Activated CD8-positive, alpha-beta memory T cell treated with anti-CD3 and anti-CD28 coated beads for 36 hours (primary cell): ENCODE measurements at regions not wholly inside any gene's neighbourhood (a gene's known extent, or its start where the extent isn't known, plus 50 kb on each side); places are given as distances from the start of the nearest gene placed in this dataset.
"Not testable (repeated sequence)": the region's sequence is repeated elsewhere in the genome, so short reads cannot be mapped to it uniquely, and the experiment has no call there.

Experiments
- CTCF ChIA-PET: fragments of 350-600 bp; sonication (Branson Sonifier 250); formaldehyde crosslinking; loops from one replicate; lab custom pipeline; 2021; ENCODE audit warnings: antibody characterized with exemption; lab: Charles Lee
- POLR2A ChIA-PET: fragments of 350-600 bp; sonication (Branson Sonifier 250); formaldehyde crosslinking; loops from one replicate; lab custom pipeline; 2021; ENCODE audit warnings: antibody characterized with exemption; lab: Charles Lee

- POLR2A ChIA-PET, result no interaction called here
- CTCF ChIA-PET, result no interaction called here
Observed at GRCh38 chr2:7094231-7094741, 177.1 kb downstream of the RNF144A start.

- ChIA-PET CTCF (interaction anchor here (0.7 to 1.6 kb wide), 6 partner anchors 9 to 1590 kb away, joined by 3 to 6 read pairs (median 4); no protein-coding TSS in a partner anchor), POLR2A (no interaction called here)
Observed at GRCh38 chr2:7096726-7097352, 179.6 kb downstream of the RNF144A start.

DNA sequence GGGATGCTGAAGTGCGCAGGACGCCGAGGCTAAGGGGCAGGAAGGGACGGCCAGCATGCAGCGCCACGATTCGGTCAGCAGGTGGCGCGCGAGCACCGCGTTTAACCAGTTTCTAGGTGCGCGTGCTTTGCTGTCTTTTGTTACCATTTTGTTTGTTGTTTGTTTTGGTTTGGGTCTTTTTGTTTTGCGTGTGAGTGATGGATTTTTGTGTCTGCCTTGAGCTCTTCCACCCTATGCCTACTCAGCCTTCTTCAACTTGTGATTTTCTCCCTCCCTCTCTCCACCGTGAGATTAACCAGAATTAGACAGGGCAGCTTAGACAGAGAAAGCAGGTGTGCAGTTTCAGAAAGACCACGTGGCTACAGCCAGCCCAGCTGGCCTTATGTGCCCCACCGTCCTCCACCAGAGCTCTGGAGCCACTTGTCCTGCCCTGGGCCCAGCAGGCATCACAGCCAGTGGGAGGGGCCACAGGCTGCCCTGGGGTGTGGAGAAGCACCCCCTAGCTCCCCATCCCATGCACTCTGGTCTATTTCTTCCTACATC, 180.2 kb downstream of the RNF144A start:
- POLR2A ChIA-PET, result no interaction called here
- CTCF ChIA-PET, result interaction anchor here (0.7 to 1.6 kb wide), 6 partner anchors 9 to 1590 kb away, joined by 3 to 6 read pairs (median 4); no protein-coding TSS in a partner anchor

- CTCF ChIA-PET, result no interaction called here
- POLR2A ChIA-PET, result no interaction called here
Observed at GRCh38 chr2:7098816-7099215, 181.6 kb downstream of the RNF144A start.

- POLR2A ChIA-PET, CTCF ChIA-PET: not testable (repeated sequence)
Observed at GRCh38 chr2:7099687-7100086, 182.5 kb downstream of the RNF144A start.

- CTCF ChIA-PET, result no interaction called here
- POLR2A ChIA-PET, result no interaction called here
Observed at GRCh38 chr2:7102826-7103225, 185.6 kb downstream of the RNF144A start.

GRCh38 chr2:7108792-7109532, 191.8 kb downstream of the RNF144A start:
- POLR2A ChIA-PET, result no interaction called here
- CTCF ChIA-PET, result no interaction called here

- ChIA-PET POLR2A (no interaction called here), CTCF (no interaction called here)
Observed at GRCh38 chr2:7109533-7109885, 192.3 kb downstream of the RNF144A start.

GRCh38 chr2:7111626-7112025, 194.4 kb downstream of the RNF144A start:
- CTCF ChIA-PET, result no interaction called here
- POLR2A ChIA-PET, result no interaction called here

GRCh38 chr2:7115364-7115763, 198.2 kb downstream of the RNF144A start:
- ChIA-PET POLR2A (no interaction called here), CTCF (no interaction called here)

DNA sequence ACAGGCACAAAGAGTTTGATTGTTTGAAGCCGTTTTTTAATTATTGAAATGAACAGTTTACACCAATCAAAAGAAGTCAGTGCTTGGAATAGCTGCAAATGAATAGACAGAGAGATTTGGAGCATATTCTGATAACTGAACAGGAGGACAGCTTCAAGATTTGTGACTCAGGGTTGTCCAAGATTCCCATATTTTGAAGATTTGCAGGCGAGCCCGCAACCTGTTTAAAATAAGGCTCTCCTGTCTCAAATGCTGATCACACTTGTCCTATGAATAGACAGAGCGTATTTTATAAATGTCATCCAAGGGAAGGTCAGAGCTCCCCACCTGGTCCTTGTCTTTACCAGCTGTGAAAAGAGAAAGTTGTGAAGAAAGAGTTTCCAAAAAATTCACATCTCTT, 198.7 kb downstream of the RNF144A start:
- POLR2A ChIA-PET, result no interaction called here
- CTCF ChIA-PET, result no interaction called here

DNA sequence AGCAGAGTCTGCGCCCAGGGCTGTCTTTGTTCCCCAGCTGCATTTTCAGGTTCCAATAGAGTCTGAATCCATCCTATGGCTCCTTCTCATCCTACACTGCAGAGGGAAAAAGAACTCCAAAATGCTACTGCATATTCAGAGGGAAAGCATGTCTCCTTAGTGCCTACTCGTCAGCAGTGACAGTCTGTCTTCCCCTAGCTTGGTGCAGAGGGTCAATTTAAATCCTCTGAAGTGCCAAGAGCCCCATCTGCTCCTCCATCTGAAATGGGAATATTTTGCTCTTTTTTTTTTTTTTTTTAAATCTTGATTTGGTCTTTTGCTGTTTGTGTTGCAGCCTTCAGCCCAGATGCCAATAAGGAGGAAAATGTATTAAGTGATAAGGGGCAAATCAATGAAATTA, 199.3 kb downstream of the RNF144A start:
- ChIA-PET CTCF (no interaction called here), POLR2A (no interaction called here)

DNA sequence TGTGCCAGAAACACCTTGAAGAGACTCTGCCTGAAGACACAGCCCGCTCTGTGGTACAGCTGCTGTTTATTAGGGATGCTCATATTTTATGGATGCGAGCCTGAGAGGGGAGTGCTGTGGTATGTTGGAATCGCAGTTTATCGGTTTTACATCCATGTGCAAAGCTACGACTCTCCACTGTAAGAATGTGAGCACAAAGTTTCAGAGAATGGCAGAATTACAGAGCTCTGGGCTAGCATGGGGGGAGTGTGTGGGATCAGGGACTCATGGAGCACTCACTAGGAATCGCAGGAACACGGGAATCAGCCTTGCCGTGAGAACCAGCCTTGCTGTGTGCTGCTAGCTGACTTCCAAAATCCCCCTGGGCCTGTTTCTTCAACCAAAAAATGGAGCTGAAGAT, 199.9 kb downstream of the RNF144A start:
- ChIA-PET CTCF (no interaction called here), POLR2A (no interaction called here)

GRCh38 chr2:7118606-7119131, 201.5 kb downstream of the RNF144A start:
- ChIA-PET CTCF (no interaction called here), POLR2A (no interaction called here)

- ChIA-PET CTCF (no interaction called here), POLR2A (no interaction called here)
Observed at GRCh38 chr2:7119132-7119835, 202.1 kb downstream of the RNF144A start.

- CTCF ChIA-PET, result no interaction called here
- POLR2A ChIA-PET, result no interaction called here
Observed at GRCh38 chr2:7121851-7122250, 204.6 kb downstream of the RNF144A start.

GRCh38 chr2:7127156-7127555, 209.9 kb downstream of the RNF144A start:
- POLR2A ChIA-PET, result no interaction called here
- CTCF ChIA-PET, result no interaction called here

DNA sequence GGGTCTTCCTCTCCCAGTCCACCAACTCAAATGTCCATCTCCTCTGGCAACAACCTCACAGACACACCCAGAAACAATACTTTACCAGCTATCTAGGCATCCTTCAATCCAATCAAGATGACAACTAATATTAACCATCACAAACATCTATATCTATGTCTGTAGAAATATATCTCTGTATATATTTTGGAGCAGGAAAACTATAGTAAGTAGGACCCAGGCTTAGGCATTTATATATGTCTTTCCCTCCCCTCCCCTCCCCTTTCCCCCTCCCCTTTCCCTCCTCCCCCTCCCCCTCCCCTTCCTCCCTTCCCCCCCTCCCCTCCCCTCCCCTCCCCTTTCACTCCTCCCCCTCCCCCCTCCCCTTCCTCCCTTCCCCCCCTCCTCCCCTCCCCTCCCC, 210.5 kb downstream of the RNF144A start:
- ChIA-PET CTCF (no interaction called here), POLR2A (no interaction called here)

DNA sequence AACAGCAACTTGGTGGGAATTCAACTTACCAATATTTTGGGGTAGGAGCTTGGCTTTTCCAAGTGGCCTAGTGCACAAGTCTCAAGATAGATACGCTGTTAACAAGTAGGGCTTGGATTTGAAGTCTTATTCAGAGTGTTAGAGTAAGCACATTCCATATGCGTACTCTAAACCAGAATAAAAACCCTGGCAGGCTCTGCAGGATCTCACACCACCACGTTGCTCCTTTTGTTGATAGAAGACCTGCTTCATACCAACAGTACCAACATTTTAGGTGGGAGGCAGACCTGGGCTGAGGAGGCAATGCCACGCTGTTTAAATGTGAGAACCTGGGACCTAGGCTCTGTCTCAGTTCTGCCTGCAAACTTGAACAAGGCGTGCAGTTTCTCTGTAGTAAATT, 214.0 kb downstream of the RNF144A start:
- ChIA-PET POLR2A (no interaction called here), CTCF (no interaction called here)

DNA sequence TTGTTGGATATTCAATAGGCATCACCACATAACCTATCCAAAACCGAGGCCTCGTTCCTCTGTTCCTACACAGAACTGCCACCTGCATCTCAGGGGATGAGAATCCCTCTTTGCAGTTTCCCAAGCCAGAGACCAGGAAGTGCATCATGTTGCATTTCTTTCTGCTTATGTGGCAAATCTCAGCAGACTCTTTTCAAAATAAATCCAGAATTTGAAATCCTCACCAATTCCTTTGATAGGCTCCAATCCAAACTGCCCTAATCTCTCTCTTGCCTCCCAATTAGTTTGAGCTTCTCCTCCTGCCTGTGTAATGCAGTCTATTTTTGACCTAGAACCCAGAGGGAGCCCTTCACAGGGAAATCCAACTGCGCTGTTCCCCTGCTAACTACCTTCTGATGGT, 215.5 kb downstream of the RNF144A start:
- POLR2A ChIA-PET, result no interaction called here
- CTCF ChIA-PET, result no interaction called here
